ENCODE measurements at regions not wholly inside any gene's neighbourhood (a gene's known extent, or its start where the extent isn't known, plus 50 kb on each side); places are given as distances from the start of the nearest gene placed in this dataset.
"Not testable (repeated sequence)": the region's sequence is repeated elsewhere in the genome, so short reads cannot be mapped to it uniquely, and the experiment has no call there.

GRCh38 chr5:156004754-156005153, 322.2 kb upstream of the SGCD start:
- no peak for ATAC-seq

- ATAC-seq: no peak
Measured at GRCh38 chr5:156006026-156006647, 320.8 kb upstream of the SGCD start.

DNA sequence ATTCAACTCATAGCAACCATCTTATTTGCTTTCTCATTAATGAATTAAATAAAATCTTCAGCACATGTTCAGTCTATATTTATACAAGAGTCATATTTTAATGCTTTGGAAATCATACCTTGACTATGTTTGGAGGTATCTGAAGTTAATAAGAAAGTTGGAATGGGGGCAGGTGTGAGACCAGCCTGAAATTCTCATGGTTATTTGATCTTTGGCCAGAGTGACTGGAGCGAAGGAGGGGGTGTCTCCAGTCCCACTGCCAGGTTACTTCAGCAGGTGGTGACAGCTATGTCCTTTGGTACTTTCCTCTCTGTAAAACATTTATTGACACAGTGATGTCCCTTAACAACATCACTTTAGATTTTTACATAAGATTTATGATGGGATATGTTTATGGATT, 318.1 kb upstream of the SGCD start:
- no peak for ATAC-seq

DNA sequence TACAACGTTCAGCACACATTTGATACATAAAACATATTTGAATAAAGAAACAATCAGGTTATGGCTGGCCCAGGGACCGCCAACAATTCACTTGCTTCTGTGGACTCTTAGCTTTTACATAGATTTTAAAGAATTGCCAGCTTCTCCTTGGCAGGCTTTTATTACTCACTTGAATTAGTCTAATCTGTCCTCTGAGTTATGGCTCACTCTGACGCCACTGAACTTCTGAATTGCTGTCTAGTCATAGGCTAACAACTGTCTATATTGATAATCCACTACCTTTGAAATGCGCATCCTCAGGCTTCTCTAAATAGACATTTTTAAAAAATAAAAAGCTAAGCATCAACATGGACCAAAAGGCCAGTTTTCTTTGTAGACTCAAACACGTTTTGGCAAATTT, 317.4 kb upstream of the SGCD start:
- ATAC-seq: no peak

- ATAC-seq: no peak
Measured at GRCh38 chr5:156015137-156015536, 311.8 kb upstream of the SGCD start.

- ATAC-seq: no peak
Measured at GRCh38 chr5:156019130-156019529, 307.8 kb upstream of the SGCD start.

DNA sequence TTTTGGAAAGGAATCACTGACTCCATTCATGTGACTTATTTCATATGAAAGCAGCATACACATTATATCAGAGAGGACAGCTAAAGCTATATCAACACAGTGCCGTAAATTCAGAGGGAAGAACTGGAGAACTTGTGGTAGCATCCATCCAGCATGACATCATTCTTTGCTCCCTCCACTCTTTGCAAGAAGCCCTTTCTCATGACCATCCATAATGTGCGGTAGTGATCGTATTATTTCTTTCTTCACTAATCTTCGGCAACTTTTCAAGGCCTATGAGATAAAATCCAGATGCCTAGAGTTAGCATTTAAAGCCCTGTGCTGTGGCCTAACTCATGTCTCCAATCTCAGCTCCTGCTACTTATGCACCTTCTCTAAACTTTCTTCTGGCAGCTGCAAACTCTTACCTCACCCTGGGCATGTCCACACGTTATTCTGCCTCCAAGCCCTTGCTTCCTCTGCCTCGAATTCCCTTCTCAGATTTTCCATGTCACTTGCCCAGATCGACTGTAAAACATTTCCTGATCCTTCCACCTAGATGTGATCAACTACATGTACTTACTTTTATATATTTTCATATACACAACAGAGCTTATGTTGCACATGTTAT, 307.3 kb upstream of the SGCD start:
- no peak for ATAC-seq

DNA sequence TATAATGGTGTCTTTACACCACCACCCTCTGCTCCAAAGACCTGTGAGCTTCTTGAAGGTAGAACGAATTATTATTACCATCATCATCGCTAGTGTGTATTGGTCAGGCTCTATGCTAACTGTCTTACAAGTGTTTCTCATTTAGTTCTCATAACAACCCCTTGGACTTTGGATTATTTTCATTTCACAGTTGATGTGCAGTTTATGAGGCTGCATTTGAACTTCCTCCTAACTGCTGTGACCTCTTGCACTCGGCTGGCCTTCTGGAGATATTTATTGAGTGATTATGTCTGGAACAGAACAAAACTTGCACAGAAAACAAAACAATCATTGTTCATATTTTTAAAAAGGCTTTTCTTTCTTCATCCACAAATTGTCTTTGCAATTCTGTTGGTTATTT, 306.3 kb upstream of the SGCD start:
- no peak for ATAC-seq

- no peak for ATAC-seq
Measured at GRCh38 chr5:156021866-156022265, 305.1 kb upstream of the SGCD start.

- no peak for ATAC-seq
Measured at GRCh38 chr5:156025656-156026055, 301.3 kb upstream of the SGCD start.

DNA sequence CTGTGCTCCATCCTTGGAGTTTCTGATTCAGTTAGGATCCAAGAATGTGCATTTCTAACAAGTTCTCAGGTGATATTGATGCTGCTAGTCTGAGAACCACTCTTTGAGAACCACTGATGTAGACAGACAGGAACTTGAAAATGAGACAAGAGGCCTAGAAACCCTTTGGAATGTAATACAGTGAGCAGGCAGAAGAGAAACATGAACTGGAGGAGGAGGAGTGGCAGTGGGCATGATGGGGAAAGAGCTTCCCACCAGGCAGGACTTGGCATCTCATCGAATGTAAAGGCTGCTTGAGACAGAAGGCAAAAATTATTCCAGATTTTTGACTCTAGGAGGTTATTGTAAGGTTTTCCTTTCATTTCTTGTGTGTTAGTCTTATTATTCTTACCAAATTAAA, 295.8 kb upstream of the SGCD start:
- no peak for ATAC-seq

- no peak for ATAC-seq
Measured at GRCh38 chr5:156036640-156037039, 290.3 kb upstream of the SGCD start.

GRCh38 chr5:156037151-156037909, 289.6 kb upstream of the SGCD start:
- no peak for ATAC-seq

DNA sequence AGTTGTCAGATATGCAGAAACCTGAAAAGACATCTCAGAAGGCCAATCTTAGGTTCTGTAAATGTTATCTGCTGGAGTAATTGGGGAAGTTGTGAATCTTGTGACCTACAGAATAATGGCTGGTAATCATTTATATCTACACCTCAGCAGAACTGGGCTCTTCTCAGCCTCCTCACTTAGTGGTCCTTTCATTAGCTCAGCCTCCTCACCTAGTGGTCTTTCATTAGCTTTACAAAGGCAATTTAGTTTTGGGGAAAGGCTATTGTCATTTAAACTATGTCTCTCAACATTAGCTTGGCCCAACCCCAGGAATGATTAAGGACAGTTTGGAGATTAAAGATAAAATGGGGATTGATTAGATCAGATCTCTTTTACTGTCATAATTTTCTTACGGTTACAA, 284.2 kb upstream of the SGCD start:
- ATAC-seq: no peak

DNA sequence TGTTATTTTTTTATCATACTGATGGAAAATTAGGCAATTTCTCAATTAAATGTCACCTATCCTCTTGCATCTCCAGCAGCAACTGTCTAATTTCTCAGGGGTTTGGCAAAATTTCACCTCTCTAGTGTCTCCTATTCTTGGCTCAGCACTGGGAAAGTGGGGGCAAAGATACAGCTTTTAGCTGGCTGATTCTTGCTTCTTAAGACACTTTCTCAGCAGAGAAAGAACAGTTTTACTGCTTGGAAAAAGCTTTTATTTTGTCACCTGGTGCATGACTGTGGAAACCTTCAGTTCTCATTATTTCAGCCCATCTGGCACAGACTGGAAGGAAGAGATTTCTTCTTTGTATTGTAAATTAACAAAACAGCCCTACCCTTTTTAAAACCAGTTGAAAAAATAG, 283.6 kb upstream of the SGCD start:
- ATAC-seq: no peak

- ATAC-seq: no peak
Measured at GRCh38 chr5:156051972-156052371, 275.0 kb upstream of the SGCD start.

GRCh38 chr5:156052656-156053055, 274.3 kb upstream of the SGCD start:
- no peak for ATAC-seq

DNA sequence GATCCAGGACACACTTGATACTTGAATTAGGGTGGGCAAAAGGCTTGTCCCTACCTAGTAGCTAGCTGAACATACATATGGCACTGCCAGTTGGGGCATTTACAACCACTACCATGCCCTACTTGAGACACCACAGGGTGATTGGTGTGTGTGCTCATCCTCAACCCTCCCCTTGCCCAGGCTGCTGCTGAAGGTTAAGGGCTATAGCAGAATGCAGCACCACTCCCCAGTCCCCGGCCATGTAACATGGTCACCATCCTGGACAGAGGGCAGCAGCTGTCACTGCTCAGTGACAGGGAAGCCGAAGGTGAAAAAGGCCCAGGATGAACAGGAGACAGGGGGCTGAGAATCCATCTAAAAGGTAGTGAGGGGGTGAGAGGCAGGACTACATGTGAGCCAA, 273.9 kb upstream of the SGCD start:
- ATAC-seq: no peak

DNA sequence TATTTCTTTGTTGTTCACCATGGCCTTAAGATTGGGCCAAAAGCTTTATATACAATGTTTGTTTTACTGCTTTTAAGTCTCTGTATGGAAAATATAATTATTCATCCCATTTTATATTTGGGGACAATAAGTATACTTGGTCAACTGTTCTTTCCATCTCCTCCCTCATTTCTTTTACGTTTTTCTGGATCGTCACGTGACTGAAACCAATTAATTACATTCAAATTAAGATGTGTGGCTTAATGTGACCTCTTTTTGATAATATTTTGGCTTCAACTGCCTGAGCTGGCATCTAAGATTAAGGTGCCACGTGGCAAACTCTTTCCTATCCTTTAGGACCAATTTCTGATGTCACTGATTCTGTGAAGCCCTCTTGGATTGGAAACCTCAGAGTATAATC, 250.1 kb upstream of the SGCD start:
- ATAC-seq: no peak

GRCh38 chr5:156087577-156088110, 239.3 kb upstream of the SGCD start:
- no peak for ATAC-seq

GRCh38 chr5:156089955-156090940, 236.7 kb upstream of the SGCD start:
- not testable (repeated sequence) for ATAC-seq

DNA sequence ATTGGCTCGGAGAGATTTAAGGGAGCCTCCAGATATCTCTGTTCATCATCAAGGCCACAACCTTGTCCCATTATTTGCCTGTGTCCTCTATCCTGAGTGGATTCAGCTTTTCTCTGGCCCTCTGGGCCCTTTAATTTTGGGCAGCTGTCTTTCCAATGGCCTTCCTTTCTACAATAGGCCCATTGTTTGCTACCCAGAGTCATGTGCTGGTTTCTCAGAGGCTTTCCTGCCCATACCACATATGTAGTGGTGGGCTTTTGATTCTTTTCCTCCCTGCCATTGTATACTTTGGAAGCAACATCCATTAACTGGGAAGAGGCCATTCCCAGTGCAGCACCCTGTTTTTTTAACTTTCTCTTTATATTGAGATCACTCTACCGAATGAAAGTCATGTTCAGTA, 233.9 kb upstream of the SGCD start:
- ATAC-seq: no peak

DNA sequence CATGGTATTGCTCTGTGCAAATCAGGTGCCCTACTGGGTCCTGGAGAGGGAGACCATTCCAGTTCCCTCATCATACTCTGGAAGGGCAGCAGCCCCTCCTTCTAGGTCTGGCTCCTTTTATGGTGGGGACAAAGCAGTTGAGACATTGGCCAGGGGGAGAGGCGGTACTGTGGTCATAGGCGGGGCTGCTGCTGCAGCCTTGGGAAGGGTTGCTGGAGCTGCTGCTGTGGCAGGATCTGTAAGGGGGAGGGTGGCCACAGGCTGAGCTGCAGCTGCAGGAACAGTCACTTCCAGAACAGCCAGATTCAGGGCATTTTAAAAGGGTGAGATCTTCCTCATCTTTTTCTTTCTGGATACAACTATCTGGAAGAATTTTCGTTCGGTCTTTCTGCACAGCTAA, 233.0 kb upstream of the SGCD start:
- ATAC-seq: no peak

All from activated CD4-positive, CD25-positive, alpha-beta regulatory T cell treated with anti-CD3 and anti-CD28 coated beads, Interleukin-2, amount 50 U/mL, for 24 hours (primary cell).